Spleen (tissue), 11 donors: ENCODE measurements at regions not wholly inside any gene's neighbourhood (a gene's known extent, or its start where the extent isn't known, plus 50 kb on each side); places are given as distances from the start of the nearest gene placed in this dataset.

Experiments used
- DNase-seq: peaks from one replicate; pipeline ENCODE4 v3.0.0-alpha.2; 2020
- H3K27ac ChIP-seq, 8 donors: fragments of 200-600 bp; sonication (generic) in 7 of 8; 1 replicate in 4 of 8; 2 replicates in 4 of 8; pipeline versions ENCODE4 v1.5.0 to v1.8.0; 2016 to 2021; ENCODE audit warnings: inconsistent platforms in 4 of 8, mild to moderate bottlenecking in 4 of 8, moderate library complexity in 1 of 8
- H3K27me3 ChIP-seq, 7 donors: fragments of 200-600 bp; sonication (generic) in 6 of 7; replicated peaks in 1 of 7; 1 replicate in 4 of 7; 2 replicates in 3 of 7; pipeline versions ENCODE4 v1.5.0 to v1.8.0; 2016 to 2021; ENCODE audit warnings: inconsistent platforms in 3 of 7, mild to moderate bottlenecking in 1 of 7
- H3K36me3 ChIP-seq, 6 donors: fragments of 200-600 bp; sonication (generic) in 5 of 6; 1 replicate in 4 of 6; 2 replicates in 2 of 6; pipeline versions ENCODE4 v1.5.0 to v1.8.0; 2016 to 2021; ENCODE audit warnings: inconsistent platforms in 2 of 6
- H3K4me1 ChIP-seq, 6 donors: fragments of 200-600 bp; sonication (generic) in 5 of 6; 1 replicate in 3 of 6; 2 replicates in 3 of 6; pipeline versions ENCODE4 v1.5.0 to v1.8.0; 2016 to 2021; ENCODE audit warnings: inconsistent platforms in 3 of 6
- H3K4me3 ChIP-seq, 8 donors: fragments of 200-600 bp; sonication (generic) in 7 of 8; 1 replicate in 4 of 8; 2 replicates in 4 of 8; pipeline versions ENCODE4 v1.5.0 to v1.8.0; 2016 to 2021; ENCODE audit warnings: inconsistent platforms in 4 of 8, mild to moderate bottlenecking in 4 of 8, moderate library complexity in 2 of 8
- H3K9me3 ChIP-seq, 8 donors: fragments of 200-600 bp; sonication (generic) in 7 of 8; 1 replicate in 4 of 8; 2 replicates in 4 of 8; pipeline versions ENCODE4 v1.5.0 to v1.8.0; 2016 to 2021; ENCODE audit warnings: inconsistent platforms in 4 of 8
- POLR2A ChIP-seq, 3 donors: fragments of 450-650 bp; IDR thresholded peaks; one replicate each; pipeline ENCODE4 v1.5.1; 2017; ENCODE audit warnings: antibody characterized with exemption in 3 of 3, mild to moderate bottlenecking in 1 of 3
- POLR2AphosphoS5 ChIP-seq, 3 donors: sonication (generic); formaldehyde crosslinking; IDR thresholded peaks; one replicate each; pipeline ENCODE4 v1.5.1; 2017; ENCODE audit warnings: antibody characterized with exemption in 3 of 3
- WGBS, 5 donors: extraction: QIAGEN DNeasy Blood & Tissue Kit in 3 of 5; methylation state at CpG; one replicate each; pipeline versions ENCODE4 v1.1.5 to v1.1.7; 2013 to 2018; 5-methylcytosine and 5-hydroxymethylcytosine counted together
- intact Hi-C: fragments of 100-400 bp; cut with DNase I; formaldehyde crosslinking; loops from one replicate; pipeline ENCODE4 v1.15.0; 2023; ENCODE audit warnings: low total_unique reads
- TF ChIP-seq, protein P1 (sequence below), 11 experiments: fragments of 200-600 bp in 7 of 11; fragments of 450-650 bp in 4 of 11; sonication (generic) in 4 of 11; IDR thresholded peaks in 8 of 11; conservative IDR thresholded peaks in 3 of 11; 1 replicate in 7 of 11; 2 replicates in 4 of 11; pipeline versions ENCODE4 v1.4.0 to v1.8.0; 2016 to 2021; ENCODE audit warnings: antibody characterized with exemption in 11 of 11, inconsistent platforms in 4 of 11, mild to moderate bottlenecking in 1 of 11
- donor health status: healthy with polysubstance abuse.
- donor health status: DM: no; HTN: no; CAD: no; lungs with moderate emphysema.
- donor health status: DM: no; HTN: no; CAD: no.
- donor health status: Bipolar disorder and iron deficiency.
- donor health status: healthy.
- donor health status: DM: no; HTN: no; CAD: no.
- donor health status: DM: yes; HTN: yes; CAD: no.

GRCh38 chr10:132122939-132123445 is 57.2 kb downstream of the JAKMIP3 start:
- no peak overlapping the region for H3K27ac ChIP-seq
- no peaks in the 10 kb centered on the region for H3K27me3 ChIP-seq
- H3K9me3 ChIP-seq = peaks cover 0 to 5% (median 0%) of the 10 kb centered on the region in 8 donors
- no peak for TF ChIP-seq POLR2A (IDR thresholded peaks at IDR 0.05)
- no peak for TF ChIP-seq POLR2AphosphoS5 (IDR thresholded peaks at IDR 0.05)
- TF ChIP-seq, protein P1, sequence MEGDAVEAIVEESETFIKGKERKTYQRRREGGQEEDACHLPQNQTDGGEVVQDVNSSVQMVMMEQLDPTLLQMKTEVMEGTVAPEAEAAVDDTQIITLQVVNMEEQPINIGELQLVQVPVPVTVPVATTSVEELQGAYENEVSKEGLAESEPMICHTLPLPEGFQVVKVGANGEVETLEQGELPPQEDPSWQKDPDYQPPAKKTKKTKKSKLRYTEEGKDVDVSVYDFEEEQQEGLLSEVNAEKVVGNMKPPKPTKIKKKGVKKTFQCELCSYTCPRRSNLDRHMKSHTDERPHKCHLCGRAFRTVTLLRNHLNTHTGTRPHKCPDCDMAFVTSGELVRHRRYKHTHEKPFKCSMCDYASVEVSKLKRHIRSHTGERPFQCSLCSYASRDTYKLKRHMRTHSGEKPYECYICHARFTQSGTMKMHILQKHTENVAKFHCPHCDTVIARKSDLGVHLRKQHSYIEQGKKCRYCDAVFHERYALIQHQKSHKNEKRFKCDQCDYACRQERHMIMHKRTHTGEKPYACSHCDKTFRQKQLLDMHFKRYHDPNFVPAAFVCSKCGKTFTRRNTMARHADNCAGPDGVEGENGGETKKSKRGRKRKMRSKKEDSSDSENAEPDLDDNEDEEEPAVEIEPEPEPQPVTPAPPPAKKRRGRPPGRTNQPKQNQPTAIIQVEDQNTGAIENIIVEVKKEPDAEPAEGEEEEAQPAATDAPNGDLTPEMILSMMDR (IDR thresholded peaks at IDR 0.05 in 8 of 11, conservative IDR thresholded peaks at IDR 0.05 in 3 of 11) = no peak
- peak; percentile 22 for DNase-seq
- WGBS, 5 donors = 82 to 89% (median 85%) methylated on average over 14 to 19 of the region's 19 CpGs
- no peak overlapping the region for H3K4me3 ChIP-seq
- no peaks in the 10 kb centered on the region for H3K36me3 ChIP-seq
- H3K4me1 ChIP-seq = no peaks in the 10 kb centered on the region
- intact Hi-C loops = no loop called here

DNA sequence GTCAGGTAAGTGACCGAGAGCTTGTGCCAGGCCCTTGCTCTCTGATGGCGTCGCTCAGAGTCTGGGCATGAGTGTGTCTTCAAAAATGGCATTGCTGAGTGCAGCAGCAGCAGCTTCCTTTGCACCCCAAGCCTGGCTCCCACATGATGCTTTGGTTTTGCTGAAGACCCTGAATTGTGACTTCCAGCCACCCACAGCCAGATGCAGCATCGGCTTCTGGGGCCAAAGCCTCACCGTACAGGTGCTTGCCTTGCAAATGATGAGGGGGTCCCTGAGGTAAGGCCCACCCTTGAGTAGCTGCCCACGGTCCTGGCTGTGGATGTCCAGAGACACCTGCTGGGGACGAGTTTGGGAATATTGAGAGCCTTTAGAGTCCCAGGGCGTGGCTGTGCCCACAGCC is 57.9 kb downstream of the JAKMIP3 start:
- no peak overlapping the region for H3K4me3 ChIP-seq
- 75 to 90% (median 86%) methylated on average over 8 of the region's 8 CpGs for WGBS, 5 donors
- H3K9me3 ChIP-seq = peaks cover 0 to 11% (median 0%) of the 10 kb centered on the region in 8 donors
- no peaks in the 10 kb centered on the region for H3K27me3 ChIP-seq
- no peaks in the 10 kb centered on the region for H3K36me3 ChIP-seq
- H3K4me1 ChIP-seq = no peaks in the 10 kb centered on the region
- TF ChIP-seq POLR2AphosphoS5 (IDR thresholded peaks at IDR 0.05) = no peak
- TF ChIP-seq POLR2A (IDR thresholded peaks at IDR 0.05) = no peak
- TF ChIP-seq, protein P1 (IDR thresholded peaks at IDR 0.05 in 8 of 11, conservative IDR thresholded peaks at IDR 0.05 in 3 of 11) = no peak
- DNase-seq = peak; percentile 47
- H3K27ac ChIP-seq = no peak overlapping the region
- intact Hi-C loops = no loop called here

DNA sequence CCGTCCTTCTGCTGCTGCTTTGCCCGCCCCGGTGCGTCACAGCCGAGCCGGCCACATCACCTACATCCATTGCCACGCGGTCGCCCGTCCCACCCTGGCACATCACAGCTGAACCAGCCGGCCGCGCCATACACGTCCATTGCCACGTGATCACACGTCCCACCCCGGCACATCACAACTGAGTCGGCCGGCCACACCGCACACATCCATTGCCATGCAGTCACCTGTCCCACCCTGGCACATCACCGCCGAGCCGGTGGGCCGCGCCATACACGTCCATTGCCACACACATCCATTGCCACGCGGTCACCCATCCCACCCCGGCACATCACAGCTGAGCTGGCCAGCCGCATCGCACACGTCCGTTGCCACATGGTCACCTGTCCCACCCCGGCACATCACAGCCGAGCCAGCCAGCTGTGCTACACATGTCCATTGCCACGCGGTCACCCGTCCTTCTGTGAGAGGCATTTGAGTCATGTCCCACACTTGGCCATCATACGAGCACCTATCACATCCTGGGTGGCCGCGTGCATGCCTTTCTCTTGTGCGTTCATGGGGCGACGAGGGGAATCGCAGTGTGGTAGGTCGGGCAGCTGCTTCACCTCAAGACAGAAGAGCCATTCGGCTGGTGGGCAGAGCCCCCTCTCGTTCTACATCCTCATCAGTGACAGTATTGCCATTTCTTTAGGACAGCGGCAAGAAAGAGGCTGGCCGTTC is 58.6 kb downstream of the JAKMIP3 start:
- WGBS, 5 donors = 90 to 95% (median 94%) methylated on average over 50 of the region's 50 CpGs
- Histone ChIP-seq H3K9me3 (peaks cover 0 to 13% (median 3%) of the 10 kb centered on the region in 8 donors), H3K4me1 (no peaks in the 10 kb centered on the region), H3K27me3 (peaks cover 0 to 1% (median 0%) of the 10 kb centered on the region in 7 donors), H3K36me3 (no peaks in the 10 kb centered on the region), H3K27ac (no peak overlapping the region), H3K4me3 (no peak overlapping the region)
- intact Hi-C loops = no loop called here
- DNase-seq = peak; percentile 72
- TF ChIP-seq, protein P1 (IDR thresholded peaks at IDR 0.05 in 8 of 11, conservative IDR thresholded peaks at IDR 0.05 in 3 of 11) = no peak
- TF ChIP-seq POLR2A (IDR thresholded peaks at IDR 0.05) (no peak), POLR2AphosphoS5 (IDR thresholded peaks at IDR 0.05) (no peak)

DNA sequence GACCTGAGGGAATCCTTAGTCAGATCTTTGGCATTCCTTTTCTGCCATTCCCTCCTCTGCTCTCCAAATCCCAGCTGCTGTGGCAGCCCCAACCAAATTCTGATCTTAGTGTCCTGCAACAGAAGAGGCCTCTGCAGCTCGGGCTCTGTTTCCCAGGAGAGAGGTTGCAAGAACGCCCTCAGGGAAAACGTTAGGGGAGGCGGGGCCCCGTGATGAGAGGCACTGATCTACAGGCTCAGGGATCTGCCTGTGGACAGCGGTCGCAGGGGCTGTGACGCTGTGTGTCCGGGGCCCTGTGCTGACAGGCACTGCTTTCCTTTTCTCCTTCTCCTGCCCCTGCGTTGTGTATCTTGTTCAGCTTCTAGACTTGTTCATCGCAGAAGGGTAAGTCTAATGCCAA is 57.3 kb upstream of the DPYSL4 start:
- no peak overlapping the region for H3K27ac ChIP-seq
- no peaks in the 10 kb centered on the region for H3K36me3 ChIP-seq
- DNase-seq = peak; percentile 35
- H3K4me1 ChIP-seq = peaks cover 0 to 8% (median 0%) of the 10 kb centered on the region in 6 donors
- intact Hi-C loops = no loop called here
- 61 to 71% (median 70%) methylated on average over 11 of the region's 11 CpGs for WGBS, 5 donors
- TF ChIP-seq POLR2A (IDR thresholded peaks at IDR 0.05) (no peak), POLR2AphosphoS5 (IDR thresholded peaks at IDR 0.05) (no peak)
- TF ChIP-seq, protein P1 (IDR thresholded peaks at IDR 0.05 in 8 of 11, conservative IDR thresholded peaks at IDR 0.05 in 3 of 11) = no peak
- H3K9me3 ChIP-seq = peaks cover 0 to 13% (median 3%) of the 10 kb centered on the region in 8 donors
- H3K4me3 ChIP-seq = no peak overlapping the region
- peaks cover 0 to 50% (median 3%) of the 10 kb centered on the region in 7 donors for H3K27me3 ChIP-seq
